ENCODE measurements at regions not wholly inside any gene's neighbourhood (a gene's known extent, or its start where the extent isn't known, plus 50 kb on each side); places are given as distances from the start of the nearest gene placed in this dataset.

DNA sequence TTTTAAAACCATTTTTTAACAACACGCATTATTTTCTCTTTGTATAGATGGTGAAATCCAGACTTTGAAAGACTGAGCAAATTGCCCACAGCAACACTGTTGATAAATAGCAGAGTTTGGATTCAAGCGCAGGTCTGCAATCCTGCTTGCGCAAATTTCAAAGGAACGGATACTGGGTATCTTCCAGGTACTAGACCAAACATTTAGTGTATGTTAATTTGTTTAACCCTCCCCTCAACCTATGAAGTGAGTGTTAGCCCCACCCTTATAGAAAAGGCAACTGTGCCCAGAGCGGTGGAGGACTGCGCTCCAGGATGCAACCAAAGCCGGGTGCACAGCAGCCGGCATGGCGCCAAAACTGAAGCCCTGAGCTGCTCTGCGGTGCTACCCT is 103.8 kb downstream of the CPN2 start:
- TF ChIP-seq, protein P1, sequence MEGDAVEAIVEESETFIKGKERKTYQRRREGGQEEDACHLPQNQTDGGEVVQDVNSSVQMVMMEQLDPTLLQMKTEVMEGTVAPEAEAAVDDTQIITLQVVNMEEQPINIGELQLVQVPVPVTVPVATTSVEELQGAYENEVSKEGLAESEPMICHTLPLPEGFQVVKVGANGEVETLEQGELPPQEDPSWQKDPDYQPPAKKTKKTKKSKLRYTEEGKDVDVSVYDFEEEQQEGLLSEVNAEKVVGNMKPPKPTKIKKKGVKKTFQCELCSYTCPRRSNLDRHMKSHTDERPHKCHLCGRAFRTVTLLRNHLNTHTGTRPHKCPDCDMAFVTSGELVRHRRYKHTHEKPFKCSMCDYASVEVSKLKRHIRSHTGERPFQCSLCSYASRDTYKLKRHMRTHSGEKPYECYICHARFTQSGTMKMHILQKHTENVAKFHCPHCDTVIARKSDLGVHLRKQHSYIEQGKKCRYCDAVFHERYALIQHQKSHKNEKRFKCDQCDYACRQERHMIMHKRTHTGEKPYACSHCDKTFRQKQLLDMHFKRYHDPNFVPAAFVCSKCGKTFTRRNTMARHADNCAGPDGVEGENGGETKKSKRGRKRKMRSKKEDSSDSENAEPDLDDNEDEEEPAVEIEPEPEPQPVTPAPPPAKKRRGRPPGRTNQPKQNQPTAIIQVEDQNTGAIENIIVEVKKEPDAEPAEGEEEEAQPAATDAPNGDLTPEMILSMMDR (conservative IDR thresholded peaks at IDR 0.05; ENCODE audit: low read depth, low read length): no peak
- no peak for TF ChIP-seq EZH2 (IDR thresholded peaks at IDR 0.05; ENCODE audit: borderline replicate concordance, low read depth, low read length, poor library complexity, severe bottlenecking)

Measured in A673 (cell line).